Neuronal stem cell (in vitro differentiated cells): ENCODE measurements at regions not wholly inside any gene's neighbourhood (a gene's known extent, or its start where the extent isn't known, plus 50 kb on each side); places are given as distances from the start of the nearest gene placed in this dataset.

Experiments used
- DNase-seq: peaks from one replicate; pipeline ENCODE4 v3.0.0-alpha.2; 2013; ENCODE audit warnings: low spot score
- H2AFZ ChIP-seq: one replicate; pipeline ENCODE4 v1.6.1; 2013; ENCODE audit warnings: mild to moderate bottlenecking, low read length, inconsistent platforms
- H2AK5ac ChIP-seq: 2 replicates; pipeline ENCODE4 v1.6.1; 2013; ENCODE audit warnings: low read depth, mild to moderate bottlenecking, inconsistent platforms, low read length, moderate library complexity, mixed read lengths
- H2BK120ac ChIP-seq: 2 replicates; pipeline ENCODE4 v1.6.1; 2013; ENCODE audit warnings: low read depth, mild to moderate bottlenecking, inconsistent platforms, low read length, moderate library complexity, mixed read lengths
- H2BK12ac ChIP-seq: one replicate; pipeline ENCODE4 v1.6.1; 2013; ENCODE audit warnings: low read length, inconsistent platforms
- H2BK15ac ChIP-seq: 2 replicates; pipeline ENCODE4 v1.6.1; 2013; ENCODE audit warnings: mild to moderate bottlenecking, low read length, inconsistent platforms, mixed read lengths
- H2BK5ac ChIP-seq: one replicate; pipeline ENCODE4 v1.6.1; 2013; ENCODE audit warnings: inconsistent platforms, mild to moderate bottlenecking, low read length, moderate library complexity
- H3K14ac ChIP-seq: one replicate; pipeline ENCODE4 v1.6.1; 2013; ENCODE audit warnings: low read length, inconsistent platforms
- H3K18ac ChIP-seq: 2 replicates; pipeline ENCODE4 v1.6.1; 2013; ENCODE audit warnings: low read length, inconsistent platforms
- H3K23ac ChIP-seq: 2 replicates; pipeline ENCODE4 v1.6.1; 2013; ENCODE audit warnings: low read depth, mild to moderate bottlenecking, mixed read lengths, low read length, inconsistent platforms; ENCODE audit not compliant: poor library complexity
- H3K27ac ChIP-seq: replicated peaks from 3 replicates; pipeline ENCODE4 v1.5.1; 2013; ENCODE audit warnings: low read length, inconsistent platforms
- H3K27me3 ChIP-seq, 3 experiments: 2 replicates each; pipeline ENCODE4 v1.6.1; 2013; ENCODE audit warnings: low read length in 3 of 3, mild to moderate bottlenecking in 2 of 3, inconsistent platforms in 1 of 3, low read depth in 1 of 3, mixed read lengths in 1 of 3, moderate library complexity in 1 of 3; ENCODE audit not compliant: control insufficient read depth in 3 of 3, insufficient read depth in 3 of 3
- H3K36me3 ChIP-seq, 2 donors: replicated peaks in 1 of 2; 2 replicates each; pipeline ENCODE4 v1.6.1; 2013; ENCODE audit warnings: low read length in 2 of 2; ENCODE audit not compliant: control insufficient read depth in 2 of 2, insufficient read depth in 2 of 2
- H3K4ac ChIP-seq: 2 replicates; pipeline ENCODE4 v1.6.1; 2013; ENCODE audit warnings: inconsistent platforms, mild to moderate bottlenecking, low read length, moderate library complexity
- H3K4me1 ChIP-seq, 2 donors: 1 replicate in 1 of 2; 2 replicates in 1 of 2; pipeline ENCODE4 v1.6.1; 2013; ENCODE audit warnings: low read length in 2 of 2, low read depth in 1 of 2; ENCODE audit not compliant: control insufficient read depth in 2 of 2, insufficient read depth in 1 of 2
- H3K4me2 ChIP-seq: one replicate; pipeline ENCODE4 v1.6.1; 2013; ENCODE audit warnings: mild to moderate bottlenecking, low read length, inconsistent platforms; ENCODE audit not compliant: insufficient read depth, poor library complexity, severe bottlenecking
- H3K4me3 ChIP-seq, 2 donors: 2 replicates each; pipeline ENCODE4 v1.5.1; 2013; ENCODE audit warnings: low read length in 2 of 2, mild to moderate bottlenecking in 2 of 2, inconsistent platforms in 1 of 2, moderate library complexity in 1 of 2
- H3K79me1 ChIP-seq: one replicate; pipeline ENCODE4 v1.6.1; 2013; ENCODE audit warnings: low read depth, mild to moderate bottlenecking, inconsistent platforms, low read length, moderate library complexity
- H3K9ac ChIP-seq: one replicate; pipeline ENCODE4 v1.6.1; 2013; ENCODE audit warnings: mild to moderate bottlenecking, low read depth, low read length, inconsistent platforms; ENCODE audit not compliant: poor library complexity
- H3K9me3 ChIP-seq, 2 donors: replicated peaks in 1 of 2; 2 replicates each; pipeline versions ENCODE3 to v1.6.1; 2013; ENCODE audit warnings: low read length in 2 of 2, mild to moderate bottlenecking in 2 of 2, inconsistent platforms in 1 of 2, low read depth in 1 of 2, mixed read lengths in 1 of 2, moderate library complexity in 1 of 2; ENCODE audit not compliant: control insufficient read depth in 2 of 2, insufficient read depth in 1 of 2
- H4K8ac ChIP-seq: one replicate; pipeline ENCODE4 v1.6.1; 2013; ENCODE audit warnings: low read depth, mild to moderate bottlenecking, inconsistent platforms, low read length, moderate library complexity
- H4K91ac ChIP-seq: one replicate; pipeline ENCODE4 v1.6.1; 2013; ENCODE audit warnings: low read length, low read depth, mild to moderate bottlenecking, inconsistent platforms; ENCODE audit not compliant: poor library complexity
- WGBS, 2 donors: extraction: QIAGEN DNeasy Blood & Tissue Kit; methylation state at CpG; one replicate each; pipeline ENCODE4 v1.1.7; 2013; ENCODE audit warnings: missing lambda C conversion rate in 2 of 2, mixed read lengths in 1 of 2; ENCODE audit not compliant: insufficient read length in 2 of 2, insufficient replicate concordance in 1 of 2; ENCODE audit errors: extremely low coverage in 2 of 2; 5-methylcytosine and 5-hydroxymethylcytosine counted together

DNA sequence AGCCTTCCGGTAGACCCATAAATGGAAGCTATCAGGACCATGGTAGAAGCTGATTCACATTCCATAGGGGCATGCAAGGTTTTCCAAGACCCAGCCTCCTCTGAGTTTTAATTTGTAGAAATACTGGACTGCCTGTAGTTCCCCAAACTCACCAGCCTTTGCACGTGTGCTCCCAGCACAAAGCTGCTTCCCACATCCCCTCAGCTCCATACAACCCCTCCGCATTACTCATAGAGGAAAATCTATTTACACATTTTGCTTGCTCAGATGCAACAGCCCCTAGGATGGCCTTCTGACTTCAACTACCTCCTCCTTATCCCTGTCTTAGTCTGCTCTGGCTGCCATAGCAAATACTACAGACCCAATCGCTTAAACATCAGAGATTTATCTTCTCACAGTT is 336.2 kb downstream of the SETD4 start:
- H2AK5ac ChIP-seq: no peak overlapping the region
- no peaks in the 10 kb centered on the region for H3K79me1 ChIP-seq
- H2BK12ac ChIP-seq: no peak overlapping the region
- no peaks in the 10 kb centered on the region for H3K27me3 ChIP-seq
- H2BK15ac ChIP-seq: no peak overlapping the region
- DNase-seq: no peak
- H3K14ac ChIP-seq: no peak overlapping the region
- no peak overlapping the region for H3K18ac ChIP-seq
- no peak overlapping the region for H3K4me2 ChIP-seq
- no peak overlapping the region for H4K8ac ChIP-seq
- no peak overlapping the region for H3K9ac ChIP-seq
- no peak overlapping the region for H3K23ac ChIP-seq
- H3K9me3 ChIP-seq: no peaks in the 10 kb centered on the region
- H4K91ac ChIP-seq: no peak overlapping the region
- H3K36me3 ChIP-seq: no peaks in the 10 kb centered on the region
- no peak overlapping the region for H2AFZ ChIP-seq
- H3K4me3 ChIP-seq: no peak overlapping the region
- H3K27ac ChIP-seq: no peak overlapping the region
- no peak overlapping the region for H2BK120ac ChIP-seq
- no CpG with 5 or more reads among the region's 4 CpGs for WGBS, 2 donors
- no peak overlapping the region for H3K4ac ChIP-seq
- H3K4me1 ChIP-seq: no peaks in the 10 kb centered on the region
- H2BK5ac ChIP-seq: no peak overlapping the region

GRCh38 chr21:35721701-35722100 is 338.6 kb downstream of the SETD4 start:
- no peak overlapping the region for H2BK15ac ChIP-seq
- no peak overlapping the region for H3K18ac ChIP-seq
- no peak overlapping the region for H3K4me2 ChIP-seq
- no peak for DNase-seq
- no peaks in the 10 kb centered on the region for H3K36me3 ChIP-seq
- no peak overlapping the region for H4K91ac ChIP-seq
- no peak overlapping the region for H2BK120ac ChIP-seq
- H3K27me3 ChIP-seq: no peaks in the 10 kb centered on the region
- no peak overlapping the region for H3K14ac ChIP-seq
- no peak overlapping the region for H4K8ac ChIP-seq
- no peaks in the 10 kb centered on the region for H3K79me1 ChIP-seq
- WGBS, 2 donors: no CpG with 5 or more reads among the region's 4 CpGs
- no peaks in the 10 kb centered on the region for H3K4me1 ChIP-seq
- H2AK5ac ChIP-seq: no peak overlapping the region
- no peak overlapping the region for H2AFZ ChIP-seq
- no peak overlapping the region for H3K9ac ChIP-seq
- H3K23ac ChIP-seq: no peak overlapping the region
- H3K4me3 ChIP-seq: no peak overlapping the region
- no peak overlapping the region for H3K4ac ChIP-seq
- H2BK12ac ChIP-seq: no peak overlapping the region
- H2BK5ac ChIP-seq: no peak overlapping the region
- no peaks in the 10 kb centered on the region for H3K9me3 ChIP-seq
- no peak overlapping the region for H3K27ac ChIP-seq

- Histone ChIP-seq H3K79me1 (no peaks in the 10 kb centered on the region), H3K9me3 (no peaks in the 10 kb centered on the region), H2BK15ac (no peak overlapping the region), H3K36me3 (no peaks in the 10 kb centered on the region), H2BK120ac (no peak overlapping the region), H2BK5ac (no peak overlapping the region), H4K8ac (no peak overlapping the region), H4K91ac (no peak overlapping the region), H3K23ac (no peak overlapping the region), H2AK5ac (no peak overlapping the region), H3K4me1 (peaks cover 0 to 2% of the 10 kb centered on the region in 2 donors), H3K4me3 (no peak overlapping the region), H3K14ac (no peak overlapping the region), H3K27me3 (no peaks in the 10 kb centered on the region), H2BK12ac (no peak overlapping the region), H3K27ac (no peak overlapping the region), H3K4ac (no peak overlapping the region), H3K18ac (no peak overlapping the region), H3K4me2 (no peak overlapping the region), H2AFZ (no peak overlapping the region), H3K9ac (no peak overlapping the region)
- WGBS, 2 donors: no CpG with 5 or more reads among the region's 6 CpGs
- no peak for DNase-seq
Measured at GRCh38 chr21:35720208-35720731, 340.1 kb downstream of the SETD4 start.

GRCh38 chr21:35719080-35719479 is 341.2 kb downstream of the SETD4 start:
- DNase-seq: no peak
- H3K79me1 ChIP-seq: no peaks in the 10 kb centered on the region
- no peak overlapping the region for H3K4me2 ChIP-seq
- no CpG with 5 or more reads among the region's 1 CpG for WGBS, 2 donors
- H2AFZ ChIP-seq: no peak overlapping the region
- H3K18ac ChIP-seq: no peak overlapping the region
- no peaks in the 10 kb centered on the region for H3K9me3 ChIP-seq
- H3K4ac ChIP-seq: no peak overlapping the region
- H3K4me1 ChIP-seq: peaks cover 0 to 2% of the 10 kb centered on the region in 2 donors
- H3K27me3 ChIP-seq: no peaks in the 10 kb centered on the region
- no peak overlapping the region for H2BK5ac ChIP-seq
- no peaks in the 10 kb centered on the region for H3K36me3 ChIP-seq
- H3K9ac ChIP-seq: no peak overlapping the region
- no peak overlapping the region for H2AK5ac ChIP-seq
- no peak overlapping the region for H3K23ac ChIP-seq
- H4K8ac ChIP-seq: no peak overlapping the region
- no peak overlapping the region for H2BK15ac ChIP-seq
- no peak overlapping the region for H4K91ac ChIP-seq
- H2BK12ac ChIP-seq: no peak overlapping the region
- no peak overlapping the region for H3K4me3 ChIP-seq
- no peak overlapping the region for H2BK120ac ChIP-seq
- no peak overlapping the region for H3K27ac ChIP-seq
- no peak overlapping the region for H3K14ac ChIP-seq
